Lung (tissue), 11 donors: ENCODE measurements at regions not wholly inside any gene's neighbourhood (a gene's known extent, or its start where the extent isn't known, plus 50 kb on each side); places are given as distances from the start of the nearest gene placed in this dataset.

Experiments used
- ATAC-seq: fragments of 200-7000 bp; cut with Tn5 transposase; one replicate; pipeline ENCODE4 v1.9.1; 2020; ENCODE audit warnings: moderate number of reproducible peaks; ENCODE audit not compliant: insufficient read depth, low FRiP score
- DNase-seq, 3 donors: peaks; one replicate each; pipeline ENCODE4 v3.0.0-alpha.2; 2013 to 2017
- H3K27ac ChIP-seq, 2 donors: one replicate each; pipeline ENCODE4 v1.5.1; 2013; ENCODE audit warnings: mild to moderate bottlenecking in 2 of 2, moderate library complexity in 2 of 2, control low read depth in 1 of 2, inconsistent platforms in 1 of 2, low read depth in 1 of 2, low read length in 1 of 2
- H3K27me3 ChIP-seq, 3 donors: one replicate each; pipeline ENCODE4 v1.5.1; 2013; ENCODE audit warnings: low read length in 2 of 3; ENCODE audit not compliant: control insufficient read depth in 3 of 3, insufficient read depth in 3 of 3
- H3K36me3 ChIP-seq, 4 donors: one replicate each; pipeline ENCODE4 v1.5.1; 2013; ENCODE audit warnings: low read length in 4 of 4, mild to moderate bottlenecking in 1 of 4, moderate library complexity in 1 of 4; ENCODE audit not compliant: control insufficient read depth in 4 of 4, insufficient read depth in 4 of 4
- H3K4me1 ChIP-seq, 5 donors: one replicate each; pipeline ENCODE4 v1.5.1; 2013; ENCODE audit warnings: low read length in 5 of 5, mild to moderate bottlenecking in 2 of 5, moderate library complexity in 1 of 5; ENCODE audit not compliant: control insufficient read depth in 5 of 5, insufficient read depth in 5 of 5
- H3K4me3 ChIP-seq: one replicate; pipeline ENCODE4 v1.5.1; 2013; ENCODE audit warnings: mild to moderate bottlenecking, control low read depth, moderate library complexity
- H3K9ac ChIP-seq, 2 donors: one replicate each; pipeline ENCODE4 v1.5.1; 2013; ENCODE audit warnings: low read length in 2 of 2, control low read depth in 1 of 2; ENCODE audit not compliant: insufficient read depth in 1 of 2
- H3K9me3 ChIP-seq, 4 donors: one replicate each; pipeline ENCODE4 v1.5.1; 2013; ENCODE audit warnings: low read length in 3 of 4, mild to moderate bottlenecking in 1 of 4, moderate library complexity in 1 of 4; ENCODE audit not compliant: control insufficient read depth in 4 of 4, insufficient read depth in 3 of 4
- CTCF ChIP-seq: IDR thresholded peaks from 2 replicates; pipeline ENCODE4 v1.5.1; 2012; ENCODE audit warnings: mild to moderate bottlenecking; ENCODE audit errors: control extremely low read depth, extremely low read depth
- WGBS, 2 donors: extraction: QIAGEN DNeasy Blood & Tissue Kit; methylation state at CpG; one replicate each; pipeline ENCODE4 v1.1.7; 2013; 5-methylcytosine and 5-hydroxymethylcytosine counted together
- donor health status: control.
- donor health status: control.
- donor health status: Bipolar disorder and iron deficiency.
- donor health status: healthy.
- donor health status: DM: yes; HTN: yes; CAD: no.

- Histone ChIP-seq H3K27ac (peak overlapping the region in 1 of 2 donors; percentile 40), H3K9ac (no peak overlapping the region), H3K36me3 (no peaks in the 10 kb centered on the region), H3K4me1 (peaks cover 0 to 11% (median 0%) of the 10 kb centered on the region in 5 donors), H3K27me3 (no peaks in the 10 kb centered on the region), H3K4me3 (no peak overlapping the region), H3K9me3 (no peaks in the 10 kb centered on the region)
- DNase-seq (no peak), ATAC-seq (no peak)
- WGBS, 2 donors: 90 to 98% methylated on average over 4 of the region's 4 CpGs
- TF ChIP-seq CTCF: no peak
These were observed 51.2 kb upstream of the SMYD2 start for GRCh38 chr1:214229736-214230135.
